Activated CD8-positive, alpha-beta memory T cell treated with anti-CD3 and anti-CD28 coated beads, Interleukin-2, amount 50 U/mL, for 24 hours (primary cell): ENCODE measurements at regions not wholly inside any gene's neighbourhood (a gene's known extent, or its start where the extent isn't known, plus 50 kb on each side); places are given as distances from the start of the nearest gene placed in this dataset.

ENCODE experiments used
- DNase-seq: peaks from one replicate; pipeline ENCODE4 v3.0.0-alpha.2; 2020; ENCODE audit errors: extremely low read depth

GRCh38 chr13:50358231-50359040 lies 343.2 kb downstream of the KCNRG start:
- DNase-seq: no peak

- no peak for DNase-seq
Observed at GRCh38 chr13:50359041-50359367, 343.8 kb downstream of the KCNRG start.

GRCh38 chr13:50359779-50360178 lies 344.5 kb downstream of the KCNRG start:
- no peak for DNase-seq

- no peak for DNase-seq
Observed at GRCh38 chr13:50360637-50361036, 345.4 kb downstream of the KCNRG start.

GRCh38 chr13:50361282-50361681 lies 346.0 kb downstream of the KCNRG start:
- no peak for DNase-seq

GRCh38 chr13:50365408-50366391 lies 350.5 kb downstream of the KCNRG start:
- no peak for DNase-seq

GRCh38 chr13:50366488-50367174 lies 351.4 kb downstream of the KCNRG start:
- DNase-seq: no peak

GRCh38 chr13:50369646-50370045 lies 354.4 kb downstream of the KCNRG start:
- DNase-seq: no peak

GRCh38 chr13:50370303-50370950 lies 355.2 kb downstream of the KCNRG start:
- DNase-seq: no peak

- no peak for DNase-seq
Observed at GRCh38 chr13:50374517-50374916, 359.3 kb downstream of the KCNRG start.

- DNase-seq: no peak
Observed at GRCh38 chr13:50375792-50376191, 360.5 kb downstream of the KCNRG start.

GRCh38 chr13:50376895-50377575 lies 361.8 kb downstream of the KCNRG start:
- no peak for DNase-seq

GRCh38 chr13:50377726-50378270 lies 362.6 kb downstream of the KCNRG start:
- DNase-seq: no peak

- DNase-seq: no peak
Observed at GRCh38 chr13:50378509-50379044, 363.3 kb downstream of the KCNRG start.

- DNase-seq: no peak
Observed at GRCh38 chr13:50379584-50379983, 364.3 kb downstream of the KCNRG start.

- DNase-seq: no peak
Observed at GRCh38 chr13:50380905-50381304, 365.7 kb downstream of the KCNRG start.

GRCh38 chr13:50382511-50382910 lies 367.3 kb downstream of the KCNRG start:
- no peak for DNase-seq

- no peak for DNase-seq
Observed at GRCh38 chr13:50382951-50383350, 367.7 kb downstream of the KCNRG start.

- DNase-seq: no peak
Observed at GRCh38 chr13:50384724-50385123, 369.5 kb downstream of the KCNRG start.

- DNase-seq: no peak
Observed at GRCh38 chr13:50386541-50387050, 371.4 kb downstream of the KCNRG start.
